ENCODE measurements at regions not wholly inside any gene's neighbourhood (a gene's known extent, or its start where the extent isn't known, plus 50 kb on each side); places are given as distances from the start of the nearest gene placed in this dataset.

- Histone ChIP-seq H3K27me3 (no peaks in the 10 kb centered on the region), H3K4me1 (no peaks in the 10 kb centered on the region), H3K9me3 (no peaks in the 10 kb centered on the region), H3K27ac (no peak overlapping the region), H3K36me3 (no peaks in the 10 kb centered on the region), H3K4me3 (no peak overlapping the region)
- DNase-seq (no peak), ATAC-seq (no peak)
- WGBS, 4 donors: 60 to 93% (median 88%) methylated on average over 2 of the region's 2 CpGs
- intact Hi-C loops (cut with DNase I): no loop called here
- no peak for TF ChIP-seq CTCF (IDR thresholded peaks at IDR 0.05)
- no peak for TF ChIP-seq POLR2A (IDR thresholded peaks at IDR 0.05)
Observed at GRCh38 chr20:11331096-11331495, 586.6 kb upstream of the BTBD3 start.

GRCh38 chr20:11332381-11332780, 585.3 kb upstream of the BTBD3 start:
- intact Hi-C loops (cut with DNase I): no loop called here
- no peak for DNase-seq
- Histone ChIP-seq H3K27ac (no peak overlapping the region), H3K4me3 (no peak overlapping the region), H3K4me1 (no peaks in the 10 kb centered on the region), H3K36me3 (no peaks in the 10 kb centered on the region), H3K27me3 (peaks cover 0 to 3% (median 0%) of the 10 kb centered on the region in 9 donors), H3K9me3 (no peaks in the 10 kb centered on the region)
- TF ChIP-seq POLR2A (IDR thresholded peaks at IDR 0.05) (no peak), CTCF (IDR thresholded peaks at IDR 0.05) (no peak)
- ATAC-seq: no peak

- intact Hi-C loops (cut with DNase I): no loop called here
- H3K9me3 ChIP-seq: no peaks in the 10 kb centered on the region
- H3K36me3 ChIP-seq: no peaks in the 10 kb centered on the region
- no peak overlapping the region for H3K27ac ChIP-seq
- no peak for DNase-seq
- no peak for ATAC-seq
- peaks cover 0 to 7% (median 0%) of the 10 kb centered on the region in 9 donors for H3K27me3 ChIP-seq
- TF ChIP-seq CTCF (IDR thresholded peaks at IDR 0.05): no peak
- TF ChIP-seq POLR2A (IDR thresholded peaks at IDR 0.05): no peak
- H3K4me3 ChIP-seq: no peak overlapping the region
- H3K4me1 ChIP-seq: no peaks in the 10 kb centered on the region
Observed at GRCh38 chr20:11333634-11334033, 584.1 kb upstream of the BTBD3 start.

GRCh38 chr20:11337361-11338130, 580.1 kb upstream of the BTBD3 start:
- intact Hi-C loops (cut with DNase I): no loop called here
- H3K4me1 ChIP-seq: no peaks in the 10 kb centered on the region
- ATAC-seq (no peak), DNase-seq (no peak)
- H3K27ac ChIP-seq: no peak overlapping the region
- H3K36me3 ChIP-seq: no peaks in the 10 kb centered on the region
- H3K9me3 ChIP-seq: no peaks in the 10 kb centered on the region
- TF ChIP-seq CTCF (IDR thresholded peaks at IDR 0.05): no peak
- TF ChIP-seq POLR2A (IDR thresholded peaks at IDR 0.05): no peak
- WGBS, 4 donors: 43 to 61% (median 50%) methylated on average over 4 of the region's 4 CpGs
- H3K27me3 ChIP-seq: peaks cover 0 to 7% (median 0%) of the 10 kb centered on the region in 9 donors
- H3K4me3 ChIP-seq: no peak overlapping the region
